Keratinocyte (primary cell): ENCODE measurements at regions not wholly inside any gene's neighbourhood (a gene's known extent, or its start where the extent isn't known, plus 50 kb on each side); places are given as distances from the start of the nearest gene placed in this dataset.

Source experiments
- CTCF ChIP-seq, 3 experiments: IDR thresholded peaks in 1 of 3; conservative IDR thresholded peaks in 1 of 3; optimal IDR thresholded peaks in 1 of 3; 2 replicates in 2 of 3; 3 replicates in 1 of 3; pipeline versions ENCODE3 to v1.5.1; 2011; ENCODE audit warnings: low read length in 3 of 3, mild to moderate bottlenecking in 3 of 3, moderate library complexity in 2 of 3, control low read depth in 1 of 3, inconsistent platforms in 1 of 3; ENCODE audit not compliant: insufficient read depth in 2 of 3; ENCODE audit errors: extremely low read depth in 1 of 3
- EZH2 ChIP-seq: IDR thresholded peaks from one replicate; pipeline ENCODE4 v1.6.1; 2012; ENCODE audit warnings: inconsistent platforms, mild to moderate bottlenecking, low read length, moderate library complexity

- TF ChIP-seq CTCF (optimal IDR thresholded peaks at IDR 0.05 in 1 of 3, IDR thresholded peaks at IDR 0.05 in 1 of 3, conservative IDR thresholded peaks at IDR 0.05 in 1 of 3; ENCODE audit: extremely low read depth in 1 of 3, insufficient read depth in 2 of 3, low read length in 3 of 3), result no peak
- TF ChIP-seq EZH2, result no peak
Observed at GRCh38 chr16:86665929-86666328, 87.6 kb downstream of the FOXL1 start.
